OCI-LY3 (cell line): ENCODE measurements at regions not wholly inside any gene's neighbourhood (a gene's known extent, or its start where the extent isn't known, plus 50 kb on each side); places are given as distances from the start of the nearest gene placed in this dataset.

Source experiments
- H2AFZ ChIP-seq: fragments of 200-600, 300-600 bp; shearing (Covaris generic); 2 replicates; pipeline ENCODE4 v1.6.0; 2014; ENCODE audit warnings: antibody characterized with exemption, low read depth, low read length
- H3K27ac ChIP-seq: fragments of 200-600, 300-600 bp; sonication (generic); 2 replicates; pipeline ENCODE4 v1.5.1; 2014; ENCODE audit warnings: mild to moderate bottlenecking, low read length, moderate library complexity, mixed read lengths
- H3K27me3 ChIP-seq: fragments of 200-600, 300-600 bp; sonication (generic); 2 replicates; pipeline ENCODE4 v1.6.1; 2014; ENCODE audit warnings: low read depth, low read length, mixed read lengths
- H3K36me3 ChIP-seq: fragments of 200-600, 300-600 bp; sonication (generic); replicated peaks from 2 replicates; pipeline ENCODE3; 2014; ENCODE audit warnings: low read depth, low read length, mixed read lengths
- H3K4me1 ChIP-seq: fragments of 300-600, 200-600 bp; sonication (generic); 2 replicates; pipeline ENCODE4 v1.6.1; 2014; ENCODE audit warnings: low read length, mixed read lengths
- H3K4me2 ChIP-seq: fragments of 200-600, 300-600 bp; sonication (generic); 2 replicates; pipeline ENCODE4 v1.6.1; 2014; ENCODE audit warnings: low read length, mixed read lengths
- H3K4me3 ChIP-seq: fragments of 300-600, 200-600 bp; sonication (generic); 2 replicates; pipeline ENCODE4 v1.5.1; 2014; ENCODE audit warnings: antibody characterized with exemption, mild to moderate bottlenecking, low read length, moderate library complexity
- H3K79me2 ChIP-seq: fragments of 300-600, 200-600 bp; shearing (Covaris generic); 2 replicates; pipeline ENCODE4 v1.6.1; 2014; ENCODE audit warnings: mild to moderate bottlenecking, low read length, mixed read lengths
- H3K9ac ChIP-seq: fragments of 300-600, 200-600 bp; shearing (Covaris generic); 2 replicates; pipeline ENCODE4 v1.6.0; 2014; ENCODE audit warnings: mild to moderate bottlenecking, low read length, moderate library complexity
- H3K9me3 ChIP-seq: fragments of 200-600, 300-600 bp; shearing (Covaris generic); 2 replicates; pipeline ENCODE4 v1.6.1; 2014; ENCODE audit warnings: low read length, mixed read lengths; ENCODE audit not compliant: insufficient read depth
- H4K20me1 ChIP-seq: fragments of 200-600, 300-600 bp; sonication (generic); 2 replicates; pipeline ENCODE4 v1.6.1; 2016; ENCODE audit warnings: low read length, mixed read lengths; ENCODE audit not compliant: insufficient read depth
- EZH2phosphoT487 ChIP-seq: fragments of 200-600 bp; shearing (Covaris generic); IDR thresholded peaks from 2 replicates; pipeline ENCODE4 v1.6.1; 2018; ENCODE audit warnings: antibody characterized with exemption, mixed run types, low read depth
- TF ChIP-seq, protein P1 (sequence below): fragments of 200-600, 300-600 bp; sonication (generic); IDR thresholded peaks from 2 replicates; pipeline ENCODE4 v1.5.1; 2014; ENCODE audit warnings: antibody characterized with exemption, low read length, low read depth

DNA sequence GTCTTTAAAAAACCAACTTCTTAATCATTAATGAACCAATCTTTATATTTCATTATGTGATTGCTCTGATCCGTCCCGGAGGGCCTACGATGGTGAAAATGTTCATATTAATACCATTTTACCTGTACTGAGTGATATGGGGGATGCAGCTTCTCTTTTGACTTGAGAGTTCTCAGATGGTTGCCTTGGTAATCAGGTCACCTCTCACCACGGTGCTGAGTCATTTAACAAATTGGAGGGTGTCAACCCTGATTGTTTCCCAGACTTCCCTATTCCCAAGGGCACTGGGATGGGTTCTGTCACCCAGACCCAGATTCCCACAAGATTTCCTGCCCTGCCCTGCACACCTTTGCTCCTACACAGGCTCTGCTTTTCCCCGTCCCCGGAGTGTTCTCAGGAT, 128.5 kb upstream of the TMTC4 start:
- H4K20me1 ChIP-seq: no peaks in the 10 kb centered on the region
- peaks cover 23% of the 10 kb centered on the region for H3K27me3 ChIP-seq
- TF ChIP-seq, protein P1, sequence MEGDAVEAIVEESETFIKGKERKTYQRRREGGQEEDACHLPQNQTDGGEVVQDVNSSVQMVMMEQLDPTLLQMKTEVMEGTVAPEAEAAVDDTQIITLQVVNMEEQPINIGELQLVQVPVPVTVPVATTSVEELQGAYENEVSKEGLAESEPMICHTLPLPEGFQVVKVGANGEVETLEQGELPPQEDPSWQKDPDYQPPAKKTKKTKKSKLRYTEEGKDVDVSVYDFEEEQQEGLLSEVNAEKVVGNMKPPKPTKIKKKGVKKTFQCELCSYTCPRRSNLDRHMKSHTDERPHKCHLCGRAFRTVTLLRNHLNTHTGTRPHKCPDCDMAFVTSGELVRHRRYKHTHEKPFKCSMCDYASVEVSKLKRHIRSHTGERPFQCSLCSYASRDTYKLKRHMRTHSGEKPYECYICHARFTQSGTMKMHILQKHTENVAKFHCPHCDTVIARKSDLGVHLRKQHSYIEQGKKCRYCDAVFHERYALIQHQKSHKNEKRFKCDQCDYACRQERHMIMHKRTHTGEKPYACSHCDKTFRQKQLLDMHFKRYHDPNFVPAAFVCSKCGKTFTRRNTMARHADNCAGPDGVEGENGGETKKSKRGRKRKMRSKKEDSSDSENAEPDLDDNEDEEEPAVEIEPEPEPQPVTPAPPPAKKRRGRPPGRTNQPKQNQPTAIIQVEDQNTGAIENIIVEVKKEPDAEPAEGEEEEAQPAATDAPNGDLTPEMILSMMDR: no peak
- no peak for TF ChIP-seq EZH2phosphoT487
- H3K36me3 ChIP-seq: no peaks in the 10 kb centered on the region
- H3K9me3 ChIP-seq: no peaks in the 10 kb centered on the region
- no peak overlapping the region for H3K9ac ChIP-seq
- no peak overlapping the region for H3K4me3 ChIP-seq
- H3K4me2 ChIP-seq: no peak overlapping the region
- H3K27ac ChIP-seq: no peak overlapping the region
- no peak overlapping the region for H2AFZ ChIP-seq
- H3K4me1 ChIP-seq: no peaks in the 10 kb centered on the region
- H3K79me2 ChIP-seq: no peaks in the 10 kb centered on the region

DNA sequence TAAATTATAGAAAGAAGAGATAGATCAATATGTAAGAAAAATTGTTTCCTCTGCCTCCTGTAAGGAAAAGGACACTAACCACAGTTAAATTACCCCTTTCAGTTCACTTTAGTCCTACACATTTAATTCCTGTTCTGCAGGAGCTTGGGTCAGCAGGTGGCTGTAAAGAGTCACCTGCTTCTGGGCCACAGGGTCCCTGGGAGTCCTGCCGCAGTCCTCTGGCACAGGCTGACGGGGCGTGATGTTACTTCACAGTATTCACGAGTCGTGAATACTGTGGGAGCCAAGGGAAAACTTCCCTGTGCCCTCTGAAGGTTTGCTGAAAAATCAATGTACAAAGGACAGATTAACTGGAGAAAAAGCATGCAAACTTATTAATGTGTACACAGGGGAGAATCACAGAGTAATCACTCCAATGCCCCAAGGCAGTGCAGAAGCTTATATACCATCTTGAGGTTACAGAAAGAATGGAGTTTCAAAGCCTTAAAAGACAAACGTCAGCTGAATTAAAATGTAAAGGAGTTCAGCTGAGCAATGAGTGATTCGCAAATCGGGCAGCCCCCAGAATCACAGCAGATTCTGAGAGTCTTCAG, 125.8 kb upstream of the TMTC4 start:
- Histone ChIP-seq H3K27me3 (peaks cover 3% of the 10 kb centered on the region; the same call in 1 of the 2 replicates), H3K36me3 (no peaks in the 10 kb centered on the region), H3K79me2 (no peaks in the 10 kb centered on the region), H3K4me3 (no peak overlapping the region), H3K9ac (no peak overlapping the region), H4K20me1 (no peaks in the 10 kb centered on the region), H3K4me2 (no peak overlapping the region), H3K27ac (no peak overlapping the region), H2AFZ (no peak overlapping the region), H3K9me3 (peaks cover 14% of the 10 kb centered on the region), H3K4me1 (no peaks in the 10 kb centered on the region)
- TF ChIP-seq, protein P1: no peak

DNA sequence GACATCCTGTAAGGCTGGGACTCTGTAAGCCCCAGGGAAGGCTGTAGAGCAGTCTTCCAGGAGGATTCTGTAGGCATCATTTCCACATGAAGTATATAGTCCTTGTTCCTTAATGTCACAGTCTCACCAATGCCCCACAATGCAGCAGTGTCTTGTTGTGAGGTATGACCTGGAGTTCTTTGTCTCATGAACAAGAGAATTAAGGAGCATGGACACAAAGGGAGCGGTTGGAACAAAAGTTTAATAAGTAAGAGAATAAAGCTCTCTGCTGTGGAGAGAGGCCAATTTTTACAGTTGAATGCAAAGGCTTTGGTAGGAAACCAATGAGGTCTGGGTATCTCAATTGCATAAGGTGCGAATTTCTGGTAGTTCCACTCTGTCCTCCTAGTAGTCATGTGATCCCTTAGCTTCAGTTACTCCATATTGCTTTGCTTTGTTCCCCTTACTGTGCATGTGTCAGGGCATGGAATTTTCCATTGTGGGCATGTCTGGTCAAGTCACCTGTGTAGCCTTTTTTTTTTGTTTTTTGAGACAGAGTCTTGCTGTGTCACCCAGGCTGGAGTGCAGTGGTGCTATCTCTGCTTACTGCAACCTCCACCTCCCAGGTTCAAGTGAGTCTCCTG, 124.3 kb upstream of the TMTC4 start:
- Histone ChIP-seq H4K20me1 (no peaks in the 10 kb centered on the region), H3K9me3 (peaks cover 21% of the 10 kb centered on the region), H3K79me2 (no peaks in the 10 kb centered on the region), H3K9ac (no peak overlapping the region), H3K4me3 (no peak overlapping the region), H3K27ac (no peak overlapping the region), H3K36me3 (no peaks in the 10 kb centered on the region), H3K4me1 (no peaks in the 10 kb centered on the region), H3K4me2 (no peak overlapping the region), H3K27me3 (no peaks in the 10 kb centered on the region), H2AFZ (no peak overlapping the region)
- no peak for TF ChIP-seq EZH2phosphoT487
- TF ChIP-seq, protein P1: no peak

DNA sequence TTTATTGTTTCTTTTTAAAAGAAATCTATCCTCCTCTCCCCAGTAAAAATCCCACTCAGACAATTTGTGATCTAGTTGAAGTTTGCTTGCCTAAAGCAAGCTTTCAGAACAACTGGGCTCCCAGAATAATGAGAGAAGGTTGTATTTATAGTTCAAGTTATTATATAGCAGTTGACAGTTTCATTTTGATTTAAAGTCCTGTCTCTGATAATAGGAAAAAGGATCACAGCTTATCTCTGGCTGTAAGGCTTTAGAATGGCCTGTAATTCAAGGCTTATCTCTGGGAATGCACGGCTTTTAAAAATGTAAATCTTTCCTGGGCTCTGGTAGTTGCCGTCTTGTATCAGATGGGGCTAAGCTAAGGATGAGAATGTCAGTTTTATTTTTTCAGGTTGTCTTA, 123.3 kb upstream of the TMTC4 start:
- H3K27me3 ChIP-seq: no peaks in the 10 kb centered on the region
- H3K27ac ChIP-seq: no peak overlapping the region
- H2AFZ ChIP-seq: no peak overlapping the region
- no peaks in the 10 kb centered on the region for H3K36me3 ChIP-seq
- no peak overlapping the region for H3K9ac ChIP-seq
- no peak overlapping the region for H3K4me3 ChIP-seq
- no peak for TF ChIP-seq EZH2phosphoT487
- TF ChIP-seq, protein P1: no peak
- no peaks in the 10 kb centered on the region for H4K20me1 ChIP-seq
- H3K4me1 ChIP-seq: no peaks in the 10 kb centered on the region
- no peaks in the 10 kb centered on the region for H3K79me2 ChIP-seq
- peaks cover 21% of the 10 kb centered on the region for H3K9me3 ChIP-seq
- no peak overlapping the region for H3K4me2 ChIP-seq
